Activated naive CD4-positive, alpha-beta T cell treated with anti-CD3 and anti-CD28 coated beads, Interleukin-2, amount 50 U/mL, for 16 hours (primary cell): ENCODE measurements at regions not wholly inside any gene's neighbourhood (a gene's known extent, or its start where the extent isn't known, plus 50 kb on each side); places are given as distances from the start of the nearest gene placed in this dataset.
"Not testable (repeated sequence)": the region's sequence is repeated elsewhere in the genome, so short reads cannot be mapped to it uniquely, and the experiment has no call there.

Experiments used
- DNase-seq: peaks from one replicate; pipeline ENCODE4 v3.0.0-alpha.2; 2020

- DNase-seq, result no peak
These were observed 234.0 kb upstream of the RREB1 start for GRCh38 chr6:6873778-6874177.

GRCh38 chr6:6875818-6876470 lies 231.8 kb upstream of the RREB1 start:
- DNase-seq, result no peak

- not testable (repeated sequence) for DNase-seq
These were observed 230.0 kb upstream of the RREB1 start for GRCh38 chr6:6877792-6878191.

GRCh38 chr6:6878887-6879585 lies 228.7 kb upstream of the RREB1 start:
- DNase-seq, result no peak

- DNase-seq, result not testable (repeated sequence)
These were observed 228.2 kb upstream of the RREB1 start for GRCh38 chr6:6879586-6879974.

- no peak for DNase-seq
These were observed 226.9 kb upstream of the RREB1 start for GRCh38 chr6:6880745-6881437.

GRCh38 chr6:6881438-6882225 lies 226.1 kb upstream of the RREB1 start:
- DNase-seq, result no peak

- DNase-seq, result no peak
These were observed 225.2 kb upstream of the RREB1 start for GRCh38 chr6:6882592-6882991.

GRCh38 chr6:6883011-6883410 lies 224.8 kb upstream of the RREB1 start:
- no peak for DNase-seq

- no peak for DNase-seq
These were observed 223.6 kb upstream of the RREB1 start for GRCh38 chr6:6884193-6884627.

GRCh38 chr6:6884916-6885315 lies 222.8 kb upstream of the RREB1 start:
- DNase-seq, result no peak

GRCh38 chr6:6885521-6886170 lies 222.1 kb upstream of the RREB1 start:
- no peak for DNase-seq

- no peak for DNase-seq
These were observed 221.4 kb upstream of the RREB1 start for GRCh38 chr6:6886171-6886885.

GRCh38 chr6:6886886-6887285 lies 220.9 kb upstream of the RREB1 start:
- DNase-seq, result no peak

- no peak for DNase-seq
These were observed 218.2 kb upstream of the RREB1 start for GRCh38 chr6:6889601-6890000.

GRCh38 chr6:6890400-6890858 lies 217.3 kb upstream of the RREB1 start:
- no peak for DNase-seq

- no peak for DNase-seq
These were observed 216.5 kb upstream of the RREB1 start for GRCh38 chr6:6891125-6891721.

- no peak for DNase-seq
These were observed 215.8 kb upstream of the RREB1 start for GRCh38 chr6:6891949-6892461.

- DNase-seq, result no peak
These were observed 214.8 kb upstream of the RREB1 start for GRCh38 chr6:6892744-6893583.

- DNase-seq, result no peak
These were observed 214.1 kb upstream of the RREB1 start for GRCh38 chr6:6893701-6894100.
